Astrocyte (in vitro differentiated cells and primary cell): ENCODE measurements at regions not wholly inside any gene's neighbourhood (a gene's known extent, or its start where the extent isn't known, plus 50 kb on each side); places are given as distances from the start of the nearest gene placed in this dataset.

Experiments
- DNase-seq: peaks from one replicate; pipeline ENCODE4 v3.0.0-alpha.2; 2010; ENCODE audit warnings: low read depth
- FAIRE-seq: peaks from 2 replicates; lab custom pipeline; 2011; peaks lifted over from hg19 to GRCh38; lab: Jason Lieb, UNC
- H2AFZ ChIP-seq: 2 replicates; pipeline ENCODE4 v1.6.0; 2012; ENCODE audit warnings: low read depth, low read length, inconsistent platforms
- H3K27ac ChIP-seq: 2 replicates; pipeline ENCODE4 v1.5.1; 2011; ENCODE audit warnings: low read depth, low read length, inconsistent platforms
- H3K27me3 ChIP-seq: 2 replicates; pipeline ENCODE4 v1.6.0; 2011; ENCODE audit warnings: low read length, inconsistent platforms; ENCODE audit not compliant: insufficient read depth
- H3K36me3 ChIP-seq: 2 replicates; pipeline ENCODE4 v1.5.1; 2011; ENCODE audit warnings: low read length, inconsistent platforms; ENCODE audit not compliant: insufficient read depth
- H3K4me1 ChIP-seq: 2 replicates; pipeline ENCODE4 v1.5.1; 2011; ENCODE audit warnings: low read length, inconsistent platforms; ENCODE audit not compliant: insufficient read depth
- H3K4me2 ChIP-seq: 2 replicates; pipeline ENCODE4 v1.6.0; 2012; ENCODE audit warnings: low read length, inconsistent platforms
- H3K4me3 ChIP-seq: 2 replicates; pipeline ENCODE4 v1.5.1; 2011; ENCODE audit warnings: low read depth, mild to moderate bottlenecking, low read length, inconsistent platforms; ENCODE audit not compliant: insufficient read depth
- H3K79me2 ChIP-seq: 2 replicates; pipeline ENCODE4 v1.6.0; 2012; ENCODE audit warnings: mild to moderate bottlenecking, low read length, inconsistent platforms; ENCODE audit not compliant: insufficient read depth
- H3K9ac ChIP-seq: 2 replicates; pipeline ENCODE4 v1.6.0; 2012; ENCODE audit warnings: mild to moderate bottlenecking, low read length, inconsistent platforms
- H3K9me3 ChIP-seq: 2 replicates; pipeline ENCODE4 v1.5.1; 2012; ENCODE audit warnings: low read depth, mild to moderate bottlenecking, low read length, inconsistent platforms; ENCODE audit not compliant: insufficient read depth
- H4K20me1 ChIP-seq: 2 replicates; pipeline ENCODE4 v1.6.0; 2012; ENCODE audit warnings: low read length, inconsistent platforms; ENCODE audit not compliant: insufficient read depth
- H3K27ac Mint-ChIP-seq: one replicate; pipeline ENCODE4 v1.8.0; 2021; ENCODE audit warnings: mild to moderate bottlenecking, mixed read lengths; ENCODE audit not compliant: unreplicated experiment
- H3K27me3 Mint-ChIP-seq: one replicate; pipeline ENCODE4 v1.8.0; 2021; ENCODE audit warnings: low read depth, mixed read lengths; ENCODE audit not compliant: unreplicated experiment
- H3K36me3 Mint-ChIP-seq: one replicate; pipeline ENCODE4 v1.8.0; 2021; ENCODE audit warnings: low read depth, mixed read lengths; ENCODE audit not compliant: unreplicated experiment
- H3K4me1 Mint-ChIP-seq: one replicate; pipeline ENCODE4 v1.8.0; 2021; ENCODE audit warnings: low read depth, mixed read lengths; ENCODE audit not compliant: unreplicated experiment
- H3K4me3 Mint-ChIP-seq: one replicate; pipeline ENCODE4 v1.8.0; 2021; ENCODE audit warnings: mild to moderate bottlenecking, moderate library complexity, mixed read lengths; ENCODE audit not compliant: unreplicated experiment
- H3K9me3 Mint-ChIP-seq: one replicate; pipeline ENCODE4 v1.8.0; 2021; ENCODE audit warnings: mild to moderate bottlenecking, mixed read lengths; ENCODE audit not compliant: unreplicated experiment
- CTCF ChIP-seq: IDR thresholded peaks from 2 replicates; pipeline ENCODE4 v1.5.1; 2011; ENCODE audit warnings: low read depth, mild to moderate bottlenecking, inconsistent platforms, low read length, moderate library complexity; ENCODE audit not compliant: insufficient read depth
- EZH2 ChIP-seq: IDR thresholded peaks from 2 replicates; pipeline ENCODE4 v1.6.1; 2012; ENCODE audit warnings: mild to moderate bottlenecking, low read length, inconsistent platforms; ENCODE audit not compliant: insufficient read depth

- Histone ChIP-seq H3K4me3 (no peak overlapping the region), H3K36me3 (no peaks in the 10 kb centered on the region), H3K27ac (no peak overlapping the region), H4K20me1 (no peaks in the 10 kb centered on the region), H3K27me3 (no peaks in the 10 kb centered on the region), H3K79me2 (no peaks in the 10 kb centered on the region), H3K4me2 (no peak overlapping the region), H3K4me1 (no peaks in the 10 kb centered on the region), H2AFZ (no peak overlapping the region), H3K9me3 (no peaks in the 10 kb centered on the region), H3K9ac (no peak overlapping the region)
- TF ChIP-seq EZH2 (no peak), CTCF (no peak)
- Mint-ChIP-seq H3K9me3 (no peaks in the 10 kb centered on the region), H3K4me1 (no peaks in the 10 kb centered on the region), H3K27me3 (no peaks in the 10 kb centered on the region), H3K36me3 (no peaks in the 10 kb centered on the region), H3K27ac (no peak overlapping the region), H3K4me3 (no peak overlapping the region)
- FAIRE-seq (no peak), DNase-seq (no peak)
These were observed 176.8 kb downstream of the MAT2B start for GRCh38 chr5:163682234-163682633.

- Histone ChIP-seq H4K20me1 (no peaks in the 10 kb centered on the region), H3K4me2 (no peak overlapping the region), H2AFZ (no peak overlapping the region), H3K36me3 (no peaks in the 10 kb centered on the region), H3K4me1 (no peaks in the 10 kb centered on the region), H3K9ac (no peak overlapping the region), H3K27ac (no peak overlapping the region), H3K9me3 (no peaks in the 10 kb centered on the region), H3K79me2 (no peaks in the 10 kb centered on the region), H3K27me3 (no peaks in the 10 kb centered on the region), H3K4me3 (no peak overlapping the region)
- H3K27me3 Mint-ChIP-seq, result peaks cover 6% of the 10 kb centered on the region
- FAIRE-seq (no peak), DNase-seq (no peak)
- no peak for TF ChIP-seq CTCF
- no peak for TF ChIP-seq EZH2
- H3K36me3 Mint-ChIP-seq, result no peaks in the 10 kb centered on the region
- no peak overlapping the region for H3K27ac Mint-ChIP-seq
- H3K9me3 Mint-ChIP-seq, result no peaks in the 10 kb centered on the region
- H3K4me3 Mint-ChIP-seq, result no peak overlapping the region
- H3K4me1 Mint-ChIP-seq, result no peaks in the 10 kb centered on the region
These were observed 182.0 kb downstream of the MAT2B start for GRCh38 chr5:163687414-163687813.

DNA sequence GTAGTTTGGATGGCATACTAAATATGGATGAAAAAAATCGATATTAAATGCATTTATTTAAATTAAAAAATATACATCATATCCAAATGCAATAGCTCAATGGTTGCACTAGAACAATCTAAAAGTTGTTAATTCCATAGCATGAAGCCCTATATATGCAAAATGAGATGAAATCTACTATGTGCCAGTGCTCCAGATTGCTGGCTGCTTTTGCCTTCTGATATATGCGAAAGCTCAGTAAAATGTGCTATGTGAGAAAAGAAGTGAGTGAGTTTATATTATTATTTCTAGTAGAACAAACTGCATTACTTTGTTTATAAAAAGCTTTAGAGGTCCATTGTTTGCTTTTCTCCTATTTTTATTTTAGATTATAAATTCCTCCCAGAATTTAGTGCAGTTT lies 186.7 kb downstream of the MAT2B start:
- Mint-ChIP-seq H3K36me3 (no peaks in the 10 kb centered on the region), H3K4me1 (no peaks in the 10 kb centered on the region), H3K27ac (no peak overlapping the region), H3K27me3 (peaks cover 8% of the 10 kb centered on the region), H3K9me3 (no peaks in the 10 kb centered on the region), H3K4me3 (no peak overlapping the region)
- DNase-seq (no peak), FAIRE-seq (no peak)
- H3K36me3 ChIP-seq, result no peaks in the 10 kb centered on the region
- H3K79me2 ChIP-seq, result no peaks in the 10 kb centered on the region
- no peak overlapping the region for H3K4me3 ChIP-seq
- H3K4me2 ChIP-seq, result no peak overlapping the region
- TF ChIP-seq CTCF (no peak), EZH2 (no peak)
- no peak overlapping the region for H3K9ac ChIP-seq
- no peaks in the 10 kb centered on the region for H3K9me3 ChIP-seq
- no peak overlapping the region for H3K27ac ChIP-seq
- no peaks in the 10 kb centered on the region for H4K20me1 ChIP-seq
- no peaks in the 10 kb centered on the region for H3K4me1 ChIP-seq
- H2AFZ ChIP-seq, result no peak overlapping the region
- H3K27me3 ChIP-seq, result no peaks in the 10 kb centered on the region
